PC-3 (cell line): ENCODE measurements at regions not wholly inside any gene's neighbourhood (a gene's known extent, or its start where the extent isn't known, plus 50 kb on each side); places are given as distances from the start of the nearest gene placed in this dataset.

ENCODE experiments used
- ATAC-seq: fragments of 200-7000 bp; cut with Tn5 transposase; 2 replicates; pipeline ENCODE4 v1.9.1; 2020; ENCODE audit warnings: mild to moderate bottlenecking, moderate library complexity
- BruUV-seq: library from RNA; stranded (reverse); fragments of 400-500 nt; replicated peaks from 2 replicates; lab custom pipeline; 2021; lab: Mats Ljungman, UMichigan
- CTCF ChIA-PET: fragments of 300-600 bp; sonication (Branson Sonifier 250); formaldehyde crosslinking; loops from one replicate; lab custom pipeline; 2022; ENCODE audit warnings: antibody characterized with exemption; lab: Charles Lee
- POLR2A ChIA-PET: fragments of 300-600 bp; sonication (Branson Sonifier 250); formaldehyde crosslinking; loops from one replicate; lab custom pipeline; 2022; ENCODE audit warnings: antibody characterized with exemption; ENCODE audit not compliant: unreplicated experiment; lab: Charles Lee
- DNase-seq: peaks from one replicate; pipeline ENCODE4 v3.0.0-alpha.2; 2015
- H2AFZ ChIP-seq: fragments of 300-600 bp; sonication (generic); 2 replicates; pipeline ENCODE4 v1.6.0; 2016; ENCODE audit warnings: antibody characterized with exemption, low read length
- H3F3A ChIP-seq: fragments of 300-600 bp; sonication (generic); one replicate; pipeline ENCODE4 v1.6.0; 2017; ENCODE audit warnings: antibody characterized with exemption, low read length, control low read depth, mild to moderate bottlenecking; ENCODE audit not compliant: unreplicated experiment
- H3K27ac ChIP-seq: fragments of 300-600 bp; sonication (generic); 2 replicates; pipeline ENCODE4 v1.5.1; 2016; ENCODE audit warnings: mild to moderate bottlenecking, low read length
- H3K27me3 ChIP-seq: fragments of 300-600 bp; sonication (generic); 2 replicates; pipeline ENCODE4 v1.6.1; 2016; ENCODE audit warnings: low read length, mixed read lengths
- H3K36me3 ChIP-seq: fragments of 300-600 bp; sonication (generic); 2 replicates; pipeline ENCODE4 v1.6.1; 2016; ENCODE audit warnings: low read depth, mixed run types, low read length, mixed read lengths
- H3K4me1 ChIP-seq: fragments of 300-600 bp; sonication (generic); 2 replicates; pipeline ENCODE4 v1.5.1; 2016; ENCODE audit warnings: low read length; ENCODE audit not compliant: insufficient read depth
- H3K4me2 ChIP-seq: fragments of 300-600 bp; sonication (generic); 2 replicates; pipeline ENCODE4 v1.6.0; 2016; ENCODE audit warnings: low read length
- H3K4me3 ChIP-seq: fragments of 300-600 bp; sonication (generic); 2 replicates; pipeline ENCODE4 v1.5.1; 2016; ENCODE audit warnings: mild to moderate bottlenecking, low read length, mixed read lengths
- H3K79me2 ChIP-seq: fragments of 300-600 bp; sonication (generic); 2 replicates; pipeline ENCODE4 v1.6.1; 2017; ENCODE audit warnings: low read length, mixed read lengths
- H3K9ac ChIP-seq: fragments of 300-600 bp; sonication (generic); 2 replicates; pipeline ENCODE4 v1.6.0; 2016; ENCODE audit warnings: mild to moderate bottlenecking, low read length
- H3K9me2 ChIP-seq: fragments of 300-600 bp; sonication (generic); replicated peaks from 2 replicates; pipeline ENCODE4 v1.6.1; 2016; ENCODE audit warnings: mixed run types, low read length, mixed read lengths
- H3K9me3 ChIP-seq: fragments of 300-600 bp; sonication (generic); 2 replicates; pipeline ENCODE4 v1.6.1; 2016; ENCODE audit warnings: low read length, mixed read lengths
- H4K20me1 ChIP-seq: fragments of 300-600 bp; sonication (generic); 2 replicates; pipeline ENCODE4 v1.6.1; 2016; ENCODE audit warnings: low read length, mixed read lengths
- CTCF ChIP-seq: fragments of 300-600 bp; sonication (generic); conservative IDR thresholded peaks from 2 replicates; pipeline ENCODE4 v1.5.1; 2017; ENCODE audit warnings: antibody characterized with exemption, low read depth, mild to moderate bottlenecking, low read length
- EZH2 ChIP-seq: fragments of 300-600 bp; sonication (generic); IDR thresholded peaks from one replicate; pipeline ENCODE4 v1.6.1; 2017; ENCODE audit warnings: antibody characterized with exemption, mild to moderate bottlenecking, low read length; ENCODE audit not compliant: unreplicated experiment
- EZH2phosphoT487 ChIP-seq: fragments of 300-600 bp; sonication (generic); IDR thresholded peaks from 2 replicates; pipeline ENCODE4 v1.6.1; 2018; ENCODE audit warnings: mild to moderate bottlenecking, antibody characterized with exemption, low read length, borderline replicate concordance
- intact Hi-C: fragments of 100-400 bp; cut with micrococcal nuclease; formaldehyde crosslinking; loops from 2 replicates; pipeline ENCODE4 v1.9.0; 2023

GRCh38 chr9:81776834-81777233 lies 87.5 kb upstream of the TLE1 start:
- no peak overlapping the region for H3K27ac ChIP-seq
- TF ChIP-seq EZH2, result no peak
- no peak for TF ChIP-seq CTCF
- no peaks in the 10 kb centered on the region for H3K9me3 ChIP-seq
- ChIA-PET POLR2A (no interaction called here), CTCF (no interaction called here)
- BruUV-seq, result no TSS peak
- no peaks in the 10 kb centered on the region for H3F3A ChIP-seq
- H4K20me1 ChIP-seq, result no peaks in the 10 kb centered on the region
- H3K4me3 ChIP-seq, result no peak overlapping the region
- intact Hi-C loops, result no loop called here
- ATAC-seq (no peak), DNase-seq (no peak)
- H3K27me3 ChIP-seq, result no peaks in the 10 kb centered on the region
- H2AFZ ChIP-seq, result no peak overlapping the region
- no peaks in the 10 kb centered on the region for H3K9me2 ChIP-seq
- H3K4me1 ChIP-seq, result peaks cover 5% of the 10 kb centered on the region
- H3K4me2 ChIP-seq, result no peak overlapping the region
- H3K9ac ChIP-seq, result no peak overlapping the region
- no peaks in the 10 kb centered on the region for H3K36me3 ChIP-seq
- H3K79me2 ChIP-seq, result no peaks in the 10 kb centered on the region

- no peaks in the 10 kb centered on the region for H3K4me1 ChIP-seq
- ATAC-seq, result no peak
- TF ChIP-seq CTCF (no peak), EZH2 (no peak), EZH2phosphoT487 (no peak)
- H3K36me3 ChIP-seq, result no peaks in the 10 kb centered on the region
- POLR2A ChIA-PET, result no interaction called here
- intact Hi-C loops, result no loop called here
- no peak overlapping the region for H3K4me2 ChIP-seq
- no peak overlapping the region for H3K9ac ChIP-seq
- H3K9me3 ChIP-seq, result no peaks in the 10 kb centered on the region
- no TSS peak for BruUV-seq
- no peak for DNase-seq
- no peaks in the 10 kb centered on the region for H3K79me2 ChIP-seq
- no peak overlapping the region for H2AFZ ChIP-seq
- H3K27ac ChIP-seq, result no peak overlapping the region
- no peaks in the 10 kb centered on the region for H3F3A ChIP-seq
- H3K9me2 ChIP-seq, result no peaks in the 10 kb centered on the region
- CTCF ChIA-PET, result no interaction called here
- no peaks in the 10 kb centered on the region for H3K27me3 ChIP-seq
- no peaks in the 10 kb centered on the region for H4K20me1 ChIP-seq
- H3K4me3 ChIP-seq, result no peak overlapping the region
These were observed 88.1 kb upstream of the TLE1 start for GRCh38 chr9:81777482-81777881.

- no peak overlapping the region for H3K9ac ChIP-seq
- no peaks in the 10 kb centered on the region for H3K79me2 ChIP-seq
- peaks cover 4% of the 10 kb centered on the region; the same call in 1 of the 2 replicates for H3K4me1 ChIP-seq
- BruUV-seq, result no TSS peak
- intact Hi-C loops, result no loop called here
- H3K36me3 ChIP-seq, result no peaks in the 10 kb centered on the region
- H3K9me2 ChIP-seq, result no peaks in the 10 kb centered on the region
- no peak overlapping the region for H2AFZ ChIP-seq
- DNase-seq (no peak), ATAC-seq (no peak)
- H3K4me3 ChIP-seq, result no peak overlapping the region
- no peaks in the 10 kb centered on the region for H3K9me3 ChIP-seq
- TF ChIP-seq EZH2phosphoT487 (no peak), CTCF (no peak), EZH2 (no peak)
- H4K20me1 ChIP-seq, result no peaks in the 10 kb centered on the region
- CTCF ChIA-PET, result no interaction called here
- no peak overlapping the region for H3K27ac ChIP-seq
- no peak overlapping the region for H3K4me2 ChIP-seq
- no peaks in the 10 kb centered on the region for H3K27me3 ChIP-seq
- POLR2A ChIA-PET, result interaction anchor here (1.0 kb wide), 1 partner anchor 93 kb away, joined by 3 read pairs; the partner anchor contains the start of gene TLE1
- H3F3A ChIP-seq, result no peaks in the 10 kb centered on the region
These were observed 93.1 kb upstream of the TLE1 start for GRCh38 chr9:81782313-81782995.
